ENCODE measurements at regions not wholly inside any gene's neighbourhood (a gene's known extent, or its start where the extent isn't known, plus 50 kb on each side); places are given as distances from the start of the nearest gene placed in this dataset.

DNA sequence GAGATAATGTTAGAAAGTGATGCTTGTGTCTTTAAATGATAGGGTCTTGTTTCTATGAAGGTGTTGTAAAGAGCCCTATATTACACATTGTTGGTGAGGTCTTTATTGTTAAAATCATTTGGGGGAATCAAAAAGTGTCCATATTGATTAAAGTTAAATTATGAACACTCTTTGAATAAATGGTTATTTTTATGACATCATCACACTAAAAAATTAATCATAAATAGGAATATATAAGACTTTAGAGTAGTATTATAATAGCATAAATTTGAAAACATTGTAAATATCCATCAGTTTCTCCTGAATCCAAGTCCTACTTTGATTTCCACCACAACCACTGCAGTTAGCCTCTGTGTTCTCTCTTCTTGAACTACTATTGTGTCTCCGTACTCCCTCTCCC is 136.3 kb downstream of the HTR1A start:
- no peaks in the 10 kb centered on the region for H3K79me1 ChIP-seq (ENCODE audit: low read depth in 1 of 2, low read length in 2 of 2)
- no peak overlapping the region for H3K4ac ChIP-seq (ENCODE audit: low read depth, low read length)
- WGBS, 2 experiments (ENCODE audit: extremely low coverage in 2 of 2, insufficient read length in 1 of 2), result 0% methylated on average over 1 of the region's 1 CpG; no CpG with 5 or more reads in 1 of the 2 experiments
- no peak overlapping the region for H3K14ac ChIP-seq (replicated peaks; ENCODE audit: low read depth, low read length)
- no peak overlapping the region for H3K18ac ChIP-seq (ENCODE audit: low read depth, low read length)
- no peaks in the 10 kb centered on the region for H3K36me3 ChIP-seq (ENCODE audit: control insufficient read depth, insufficient read depth, low read length)
- no peak overlapping the region for H3K27ac ChIP-seq (ENCODE audit: insufficient read depth, low read length)
- H2BK5ac ChIP-seq (ENCODE audit: low read depth, low read length, poor library complexity, severe bottlenecking), result no peak overlapping the region
- H3K9me1 ChIP-seq (ENCODE audit: insufficient read depth, low read length), result no peaks in the 10 kb centered on the region
- no peak overlapping the region for H4K91ac ChIP-seq (ENCODE audit: insufficient read depth, low read depth, low read length)
- ChIA-PET CTCF (no interaction called here), POLR2A (ENCODE audit: unreplicated experiment) (no interaction called here)
- no peak overlapping the region for H2BK20ac ChIP-seq (ENCODE audit: low read depth, low read length)
- H4K20me1 ChIP-seq (ENCODE audit: insufficient read depth, low read length), result no peaks in the 10 kb centered on the region
- no peak overlapping the region for H2AFZ ChIP-seq (replicated peaks; ENCODE audit: low read length, poor library complexity)
- BruUV-seq (replicated peaks), result no TSS peak
- no peak overlapping the region for H4K5ac ChIP-seq (ENCODE audit: low read depth, low read length)
- H3K4me2 ChIP-seq (ENCODE audit: low read depth, low read length), result no peak overlapping the region
- H3K23ac ChIP-seq (ENCODE audit: low read depth, low read length), result no peak overlapping the region
- H2AK5ac ChIP-seq (ENCODE audit: low read depth, low read length), result no peak overlapping the region
- TF ChIP-seq CEBPB (IDR thresholded peaks at IDR 0.05; ENCODE audit: low read depth, low read length) (no peak), USF2 (IDR thresholded peaks at IDR 0.05; ENCODE audit: low read depth, low read length) (no peak), BHLHE40 (IDR thresholded peaks at IDR 0.05; ENCODE audit: low read depth, low read length) (no peak), NFE2L2 (IDR thresholded peaks at IDR 0.05; ENCODE audit: low read depth, low read length) (no peak), MXI1 (IDR thresholded peaks at IDR 0.05; ENCODE audit: borderline replicate concordance, low read depth, low read length) (no peak), CTCF (conservative IDR thresholded peaks at IDR 0.05; ENCODE audit: low read depth, low read length) (no peak), RFX5 (IDR thresholded peaks at IDR 0.05; ENCODE audit: low read depth, low read length) (no peak), SMC3 (IDR thresholded peaks at IDR 0.05; ENCODE audit: low read depth, low read length) (no peak), RCOR1 (IDR thresholded peaks at IDR 0.05; ENCODE audit: insufficient replicate concordance, low read length) (no peak), MAZ (IDR thresholded peaks at IDR 0.05; ENCODE audit: borderline replicate concordance, low read depth, low read length) (no peak), CHD1 (IDR thresholded peaks at IDR 0.05; ENCODE audit: low read depth, low read length) (no peak), FOS (IDR thresholded peaks at IDR 0.05; ENCODE audit: low read depth, low read length) (no peak), ELK1 (IDR thresholded peaks at IDR 0.05; ENCODE audit: borderline replicate concordance, low read depth, low read length) (no peak), RAD21 (IDR thresholded peaks at IDR 0.05; ENCODE audit: low read length) (no peak), MAFK (IDR thresholded peaks at IDR 0.05; ENCODE audit: low read depth, low read length) (no peak), POLR2A (IDR thresholded peaks at IDR 0.05; ENCODE audit: low read depth, low read length) (no peak)
- ATAC-seq (ENCODE audit: low read depth) (no peak), DNase-seq (no peak)
- H3K9ac ChIP-seq (ENCODE audit: low read depth, low read length), result no peak overlapping the region
- dilution Hi-C loops (cut with HindIII; ENCODE audit: low sequenced_read_pairs, unreplicated experiment), result no loop called here
- no peak overlapping the region for H4K8ac ChIP-seq (ENCODE audit: low read depth in 2 of 2, low read length in 2 of 2)
- H2BK15ac ChIP-seq (ENCODE audit: low read depth, low read length), result no peak overlapping the region
- H3K9me3 ChIP-seq (ENCODE audit: control insufficient read depth, insufficient read depth, low read length), result 0 out of 2 replicates have a peak, but pooled peaks cover 5% of the 10 kb centered on the region
- no peak overlapping the region for H2BK120ac ChIP-seq (ENCODE audit: low read depth, low read length)
- H3K4me3 ChIP-seq (ENCODE audit: insufficient read depth, low read depth, low read length), result no peak overlapping the region
- H3K4me1 ChIP-seq (ENCODE audit: control insufficient read depth, insufficient read depth, low read length), result no peaks in the 10 kb centered on the region
- intact Hi-C loops (cut with micrococcal nuclease), result no loop called here
- no peak overlapping the region for H2AK9ac ChIP-seq (replicated peaks; ENCODE audit: low read depth, low read length, poor library complexity)
- in situ Hi-C loops (cut with MboI; ENCODE audit: low sequenced_read_pairs), result no loop called here
- no peak overlapping the region for H3K56ac ChIP-seq (ENCODE audit: extremely low read depth, insufficient read depth, low read length)
- H3K27me3 ChIP-seq (ENCODE audit: control insufficient read depth, insufficient read depth, low read length), result no peaks in the 10 kb centered on the region

Data from IMR-90 (cell line).